ENCODE measurements at regions not wholly inside any gene's neighbourhood (a gene's known extent, or its start where the extent isn't known, plus 50 kb on each side); places are given as distances from the start of the nearest gene placed in this dataset.
"Not testable (repeated sequence)": the region's sequence is repeated elsewhere in the genome, so short reads cannot be mapped to it uniquely, and the experiment has no call there.

DNA sequence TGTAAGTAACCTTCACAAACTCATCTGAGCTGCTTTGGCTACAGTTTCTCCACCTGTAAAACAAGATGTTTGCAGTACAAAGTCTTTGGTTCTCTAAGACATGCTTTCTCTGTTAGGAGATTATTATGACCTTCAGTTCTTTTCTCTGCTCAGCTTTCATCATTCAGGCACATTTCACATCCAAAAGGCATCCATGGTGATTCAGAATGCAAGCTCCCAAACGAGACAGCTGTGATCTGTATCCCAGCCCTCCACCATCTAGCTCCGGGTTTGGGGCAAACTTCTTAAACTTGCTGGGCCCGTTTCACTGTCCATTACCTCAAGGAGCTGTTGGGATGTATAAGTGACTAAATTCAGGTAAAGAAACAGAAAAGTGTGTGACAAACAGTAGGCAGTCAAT, 95.8 kb upstream of the COL1A2 start:
- H3K36me3 Mint-ChIP-seq (ENCODE audit: low read depth), result no peaks in the 10 kb centered on the region
- H3K27me3 Mint-ChIP-seq (ENCODE audit: low read depth), result peaks cover 4% of the 10 kb centered on the region
- no peak overlapping the region for H3K4me3 Mint-ChIP-seq (ENCODE audit: low read depth)
- intact Hi-C loops (cut with micrococcal nuclease), result no loop called here
- no peaks in the 10 kb centered on the region for H3K4me1 Mint-ChIP-seq (ENCODE audit: low read depth)
- DNase-seq (ENCODE audit: low spot score), result no peak
- H3K9me3 Mint-ChIP-seq, result no peaks in the 10 kb centered on the region
- H3K27ac Mint-ChIP-seq, result no peak overlapping the region

GRCh38 chr7:94300176-94300835, 94.4 kb upstream of the COL1A2 start:
- no peak overlapping the region for H3K27ac Mint-ChIP-seq
- no peak overlapping the region for H3K4me3 Mint-ChIP-seq (ENCODE audit: low read depth)
- H3K27me3 Mint-ChIP-seq (ENCODE audit: low read depth), result peaks cover 2% of the 10 kb centered on the region
- no peaks in the 10 kb centered on the region for H3K36me3 Mint-ChIP-seq (ENCODE audit: low read depth)
- intact Hi-C loops (cut with micrococcal nuclease), result no loop called here
- DNase-seq (ENCODE audit: low spot score), result no peak
- no peaks in the 10 kb centered on the region for H3K9me3 Mint-ChIP-seq
- no peaks in the 10 kb centered on the region for H3K4me1 Mint-ChIP-seq (ENCODE audit: low read depth)

DNA sequence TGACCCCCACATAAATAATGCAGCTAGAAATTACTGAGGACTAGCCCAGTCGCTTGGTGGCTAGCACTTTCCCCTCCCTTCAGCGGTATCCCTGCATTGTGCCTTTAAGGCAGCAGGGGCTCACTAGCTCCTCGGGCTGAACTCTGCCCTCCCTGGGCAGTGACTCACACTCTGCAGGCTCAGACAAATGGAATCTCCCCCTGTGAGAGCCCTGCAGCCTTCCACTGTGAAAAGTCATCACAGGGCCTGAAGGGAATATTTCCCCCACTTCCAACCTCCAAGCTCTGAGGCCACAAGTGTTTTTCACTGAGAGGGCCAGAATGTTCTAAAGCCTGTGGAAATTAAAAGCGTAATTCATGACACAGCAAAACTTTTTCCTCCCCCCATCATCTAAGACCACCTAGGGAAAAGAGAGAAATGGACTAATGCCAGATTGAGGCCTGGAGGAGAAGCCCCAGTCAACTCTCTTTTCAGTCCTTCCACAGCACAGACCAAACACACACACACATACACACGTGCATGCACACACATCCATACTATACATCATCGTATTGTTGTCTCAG, 93.6 kb upstream of the COL1A2 start:
- no peaks in the 10 kb centered on the region for H3K4me1 Mint-ChIP-seq (ENCODE audit: low read depth)
- no peak for DNase-seq (ENCODE audit: low spot score)
- no peak overlapping the region for H3K4me3 Mint-ChIP-seq (ENCODE audit: low read depth)
- H3K27me3 Mint-ChIP-seq (ENCODE audit: low read depth), result peaks cover 2% of the 10 kb centered on the region
- H3K27ac Mint-ChIP-seq, result no peak overlapping the region
- H3K36me3 Mint-ChIP-seq (ENCODE audit: low read depth), result no peaks in the 10 kb centered on the region
- intact Hi-C loops (cut with micrococcal nuclease), result no loop called here
- no peaks in the 10 kb centered on the region for H3K9me3 Mint-ChIP-seq

GRCh38 chr7:94303118-94303517, 91.6 kb upstream of the COL1A2 start:
- intact Hi-C loops (cut with micrococcal nuclease), result no loop called here
- Mint-ChIP-seq H3K36me3 (ENCODE audit: low read depth) (no peaks in the 10 kb centered on the region), H3K27me3 (ENCODE audit: low read depth) (no peaks in the 10 kb centered on the region), H3K4me3 (ENCODE audit: low read depth) (no peak overlapping the region), H3K4me1 (ENCODE audit: low read depth) (no peaks in the 10 kb centered on the region), H3K27ac (no peak overlapping the region), H3K9me3 (no peaks in the 10 kb centered on the region)
- no peak for DNase-seq (ENCODE audit: low spot score)

DNA sequence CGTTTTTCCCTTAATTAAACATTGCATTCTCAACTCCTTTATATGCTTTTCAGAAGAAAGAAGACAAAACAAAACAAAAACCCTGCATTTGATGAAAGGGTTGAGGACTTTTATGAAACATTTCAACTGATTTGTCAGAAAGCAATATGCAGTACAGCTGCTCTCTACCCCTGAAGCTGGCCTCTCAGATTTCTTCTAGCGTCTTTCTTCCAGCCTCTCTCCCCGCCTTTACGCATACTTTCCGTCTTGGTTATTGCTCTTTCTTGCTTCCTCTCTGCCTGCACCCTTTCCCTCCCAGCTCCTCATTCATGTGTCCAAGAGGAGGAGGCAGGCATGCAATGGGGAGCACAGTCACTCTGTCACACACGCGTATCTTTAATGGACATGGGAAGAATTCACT, 91.0 kb upstream of the COL1A2 start:
- intact Hi-C loops (cut with micrococcal nuclease), result no loop called here
- no peak overlapping the region for H3K4me3 Mint-ChIP-seq (ENCODE audit: low read depth)
- no peaks in the 10 kb centered on the region for H3K4me1 Mint-ChIP-seq (ENCODE audit: low read depth)
- DNase-seq (ENCODE audit: low spot score), result no peak
- H3K27me3 Mint-ChIP-seq (ENCODE audit: low read depth), result no peaks in the 10 kb centered on the region
- H3K9me3 Mint-ChIP-seq, result no peaks in the 10 kb centered on the region
- no peak overlapping the region for H3K27ac Mint-ChIP-seq
- H3K36me3 Mint-ChIP-seq (ENCODE audit: low read depth), result no peaks in the 10 kb centered on the region

- no peak overlapping the region for H3K27ac Mint-ChIP-seq
- no peak overlapping the region for H3K4me3 Mint-ChIP-seq (ENCODE audit: low read depth)
- no peaks in the 10 kb centered on the region for H3K27me3 Mint-ChIP-seq (ENCODE audit: low read depth)
- no peak for DNase-seq (ENCODE audit: low spot score)
- H3K4me1 Mint-ChIP-seq (ENCODE audit: low read depth), result no peaks in the 10 kb centered on the region
- H3K9me3 Mint-ChIP-seq, result no peaks in the 10 kb centered on the region
- H3K36me3 Mint-ChIP-seq (ENCODE audit: low read depth), result no peaks in the 10 kb centered on the region
- intact Hi-C loops (cut with micrococcal nuclease), result no loop called here
Measured at GRCh38 chr7:94304878-94305277, 89.8 kb upstream of the COL1A2 start.

DNA sequence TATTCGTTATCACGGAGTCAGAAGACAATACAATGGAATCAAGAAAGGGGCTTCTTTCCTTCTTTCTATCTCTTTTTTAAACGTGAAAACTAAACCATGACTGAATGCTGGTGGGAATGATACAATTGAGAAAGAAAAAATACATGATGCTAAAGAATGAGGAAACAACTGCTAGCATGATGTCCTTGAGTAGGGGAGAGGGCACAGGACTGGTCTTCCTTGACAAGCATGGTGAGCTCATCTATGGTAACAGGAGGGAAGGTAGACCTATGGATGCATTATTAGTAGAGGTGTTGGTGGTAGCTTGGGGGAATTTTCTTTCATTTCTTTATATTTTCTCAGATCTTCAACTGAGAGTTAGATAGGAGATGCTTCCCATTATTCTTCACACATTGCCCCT, 88.9 kb upstream of the COL1A2 start:
- H3K36me3 Mint-ChIP-seq (ENCODE audit: low read depth), result no peaks in the 10 kb centered on the region
- H3K4me1 Mint-ChIP-seq (ENCODE audit: low read depth), result no peaks in the 10 kb centered on the region
- no peak for DNase-seq (ENCODE audit: low spot score)
- H3K9me3 Mint-ChIP-seq, result no peaks in the 10 kb centered on the region
- H3K27ac Mint-ChIP-seq, result no peak overlapping the region
- intact Hi-C loops (cut with micrococcal nuclease), result no loop called here
- H3K27me3 Mint-ChIP-seq (ENCODE audit: low read depth), result no peaks in the 10 kb centered on the region
- no peak overlapping the region for H3K4me3 Mint-ChIP-seq (ENCODE audit: low read depth)

DNA sequence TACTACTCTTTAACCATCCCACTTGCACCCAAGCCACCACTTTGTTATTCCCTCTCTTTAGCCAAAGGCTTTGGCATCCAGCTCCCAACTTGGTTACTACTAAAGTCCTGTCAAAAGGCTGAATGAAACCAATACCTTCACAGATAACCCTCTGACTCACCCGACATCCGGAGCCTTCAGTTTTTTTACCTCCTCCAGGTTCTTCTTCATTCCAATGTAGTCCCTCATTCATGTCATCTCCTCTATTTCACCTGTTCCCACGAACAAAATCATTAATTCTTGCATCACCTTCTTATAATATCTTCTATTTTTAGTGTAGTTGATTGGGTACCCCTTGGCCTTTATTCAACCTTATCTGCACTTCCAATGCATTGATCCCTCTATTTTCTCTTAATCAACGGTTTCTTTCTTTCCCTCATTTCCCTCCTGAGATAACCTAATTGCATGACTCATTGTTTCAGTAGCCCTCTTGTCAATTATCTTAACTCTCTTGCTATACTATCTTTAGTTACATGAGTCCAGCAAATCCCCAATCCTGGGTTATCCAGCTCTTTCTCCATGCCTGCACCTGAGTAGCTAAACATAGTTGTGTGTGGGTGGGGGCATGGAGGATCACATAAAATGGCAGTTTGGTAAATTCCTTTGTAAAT, 87.2 kb upstream of the COL1A2 start:
- intact Hi-C loops (cut with micrococcal nuclease), result no loop called here
- DNase-seq (ENCODE audit: low spot score), result no peak
- Mint-ChIP-seq H3K27me3 (ENCODE audit: low read depth) (no peaks in the 10 kb centered on the region), H3K4me3 (ENCODE audit: low read depth) (no peak overlapping the region), H3K4me1 (ENCODE audit: low read depth) (no peaks in the 10 kb centered on the region), H3K27ac (no peak overlapping the region), H3K36me3 (ENCODE audit: low read depth) (no peaks in the 10 kb centered on the region), H3K9me3 (no peaks in the 10 kb centered on the region)

DNA sequence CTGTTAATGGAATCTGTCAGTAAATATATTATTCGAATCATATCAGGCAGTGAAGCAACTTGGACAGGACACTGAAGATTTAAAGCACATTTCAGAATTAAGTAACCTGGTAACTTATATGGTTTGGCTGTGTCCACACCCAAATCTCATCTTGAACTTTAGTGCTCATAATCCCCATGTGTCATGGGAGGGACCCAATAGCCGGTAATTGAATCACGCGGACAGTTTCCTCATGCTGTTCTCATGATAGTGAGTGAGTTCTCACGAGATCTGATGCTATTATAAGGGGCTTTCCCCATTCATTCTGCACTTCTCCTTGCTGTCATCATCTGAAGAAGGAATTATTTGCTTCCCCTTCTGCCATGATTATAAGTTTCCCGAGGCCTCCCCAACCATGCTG, 83.2 kb upstream of the COL1A2 start:
- DNase-seq (ENCODE audit: low spot score), result no peak
- H3K36me3 Mint-ChIP-seq (ENCODE audit: low read depth), result no peaks in the 10 kb centered on the region

DNA sequence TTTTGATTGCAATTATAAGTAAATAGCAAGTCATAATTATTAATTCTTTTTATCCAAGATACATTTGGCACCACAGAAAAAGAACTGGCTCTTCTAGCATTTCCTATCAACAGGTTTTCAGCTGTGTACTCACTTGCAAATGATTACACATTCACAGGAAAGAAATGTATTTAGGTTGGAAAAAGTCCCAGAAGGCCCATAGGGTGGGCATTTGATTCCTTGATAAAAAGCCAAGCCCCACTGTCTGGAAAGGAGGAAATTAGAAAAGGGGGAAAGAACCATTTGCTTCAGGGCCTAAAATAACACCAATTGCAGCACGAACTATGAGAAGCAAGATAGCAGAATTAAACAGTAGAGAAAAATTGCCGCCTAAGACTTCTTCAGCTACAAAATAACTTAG, 80.8 kb upstream of the COL1A2 start:
- no peak for DNase-seq (ENCODE audit: low spot score)
- no peak overlapping the region for H3K4me3 Mint-ChIP-seq (ENCODE audit: low read depth)
- H3K27ac Mint-ChIP-seq, result no peak overlapping the region
- intact Hi-C loops (cut with micrococcal nuclease), result no loop called here
- H3K27me3 Mint-ChIP-seq (ENCODE audit: low read depth), result no peaks in the 10 kb centered on the region
- H3K9me3 Mint-ChIP-seq, result no peaks in the 10 kb centered on the region
- no peaks in the 10 kb centered on the region for H3K4me1 Mint-ChIP-seq (ENCODE audit: low read depth)
- H3K36me3 Mint-ChIP-seq (ENCODE audit: low read depth), result no peaks in the 10 kb centered on the region

More for the DNA sequence above, 83.2 kb upstream of the COL1A2 start:
- Mint-ChIP-seq H3K27ac (no peak overlapping the region), H3K4me3 (ENCODE audit: low read depth) (no peak overlapping the region), H3K9me3 (no peaks in the 10 kb centered on the region), H3K4me1 (ENCODE audit: low read depth) (no peaks in the 10 kb centered on the region), H3K27me3 (ENCODE audit: low read depth) (no peaks in the 10 kb centered on the region)
- intact Hi-C loops (cut with micrococcal nuclease), result no loop called here

DNA sequence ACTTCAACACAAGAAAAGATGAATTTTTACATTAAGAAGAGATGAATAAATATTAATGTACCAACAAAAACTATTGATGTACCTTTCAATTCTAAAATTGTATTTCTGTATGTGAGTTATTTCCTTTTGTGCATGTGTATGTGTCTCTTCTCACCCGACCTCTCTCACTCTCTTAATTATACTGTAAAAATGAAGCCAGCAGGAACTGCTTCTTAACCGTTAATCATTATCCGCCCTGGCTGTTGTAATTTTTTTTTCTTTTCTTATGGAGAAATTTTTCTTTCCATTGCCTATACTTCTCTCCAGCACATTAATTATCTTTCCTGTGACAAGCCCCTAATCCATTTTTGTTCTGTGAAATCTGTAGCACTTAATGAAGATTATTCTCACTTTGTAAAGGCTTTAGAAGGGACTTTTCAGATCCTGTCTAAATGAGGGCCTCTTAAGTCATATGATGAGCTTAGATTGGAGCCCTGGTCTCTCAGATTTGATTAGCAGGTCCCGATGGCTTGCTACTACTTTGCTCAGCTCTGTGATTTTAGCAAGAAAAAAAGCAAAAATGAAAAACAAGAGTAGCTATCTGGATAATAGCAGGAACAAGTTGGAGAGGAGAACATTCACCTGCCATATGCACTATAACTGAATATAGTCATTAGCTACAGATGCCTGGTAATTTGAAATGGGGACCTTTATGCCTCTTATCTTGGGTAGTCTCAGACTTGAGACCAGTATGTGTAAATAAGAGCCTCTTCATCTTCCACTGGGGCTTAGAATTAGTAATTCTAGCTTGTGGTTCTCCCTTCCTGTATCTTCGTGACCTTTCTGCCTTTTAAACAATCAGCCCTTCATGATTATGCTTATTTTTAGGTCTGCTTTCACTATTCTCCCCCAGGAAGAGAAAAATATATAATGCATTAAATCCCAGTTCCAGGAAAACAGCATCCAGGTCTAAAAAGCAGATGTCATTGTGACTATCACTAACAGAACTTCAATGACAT, 80.0 kb upstream of the COL1A2 start:
- H3K4me3 Mint-ChIP-seq (ENCODE audit: low read depth), result no peak overlapping the region
- H3K36me3 Mint-ChIP-seq (ENCODE audit: low read depth), result no peaks in the 10 kb centered on the region
- H3K27ac Mint-ChIP-seq, result no peak overlapping the region
- no peaks in the 10 kb centered on the region for H3K27me3 Mint-ChIP-seq (ENCODE audit: low read depth)
- DNase-seq (ENCODE audit: low spot score), result no peak
- H3K9me3 Mint-ChIP-seq, result peaks cover 6% of the 10 kb centered on the region
- no peaks in the 10 kb centered on the region for H3K4me1 Mint-ChIP-seq (ENCODE audit: low read depth)
- intact Hi-C loops (cut with micrococcal nuclease), result no loop called here

- H3K36me3 Mint-ChIP-seq (ENCODE audit: low read depth); intact Hi-C loops (cut with micrococcal nuclease); H3K4me3 Mint-ChIP-seq (ENCODE audit: low read depth); H3K4me1 Mint-ChIP-seq (ENCODE audit: low read depth); DNase-seq (ENCODE audit: low spot score); H3K27ac Mint-ChIP-seq; H3K27me3 Mint-ChIP-seq (ENCODE audit: low read depth): not testable (repeated sequence)
- H3K9me3 Mint-ChIP-seq, result peaks cover 20% of the 10 kb centered on the region
Measured at GRCh38 chr7:94321138-94321537, 73.6 kb upstream of the COL1A2 start.

DNA sequence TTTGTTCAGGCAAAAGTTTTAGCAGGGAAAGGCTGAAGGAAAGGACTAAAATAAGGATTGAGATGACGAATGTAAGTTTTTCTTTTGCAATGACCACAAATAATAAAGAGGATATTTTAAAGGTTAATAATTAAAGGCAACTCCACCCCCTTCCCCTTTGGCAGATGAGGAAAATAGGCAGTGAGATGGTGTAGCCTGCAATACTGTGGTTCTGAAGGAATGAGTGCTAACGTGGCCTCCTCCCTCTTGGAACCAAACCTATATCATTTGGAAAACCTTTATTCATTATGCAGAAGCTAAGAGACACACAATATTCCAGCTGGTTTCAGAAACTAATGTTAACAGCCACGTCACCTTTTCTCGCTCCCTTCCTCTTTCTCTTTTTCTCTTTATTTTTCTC, 70.9 kb upstream of the COL1A2 start:
- no peaks in the 10 kb centered on the region for H3K36me3 Mint-ChIP-seq (ENCODE audit: low read depth)
- no peak overlapping the region for H3K27ac Mint-ChIP-seq
- intact Hi-C loops (cut with micrococcal nuclease), result no loop called here
- no peak overlapping the region for H3K4me3 Mint-ChIP-seq (ENCODE audit: low read depth)
- H3K4me1 Mint-ChIP-seq (ENCODE audit: low read depth), result no peaks in the 10 kb centered on the region
- H3K9me3 Mint-ChIP-seq, result peaks cover 29% of the 10 kb centered on the region
- H3K27me3 Mint-ChIP-seq (ENCODE audit: low read depth), result no peaks in the 10 kb centered on the region
- DNase-seq (ENCODE audit: low spot score), result no peak
